ENCODE measurements at regions not wholly inside any gene's neighbourhood (a gene's known extent, or its start where the extent isn't known, plus 50 kb on each side); places are given as distances from the start of the nearest gene placed in this dataset.

- Histone ChIP-seq H3K9me3 (ENCODE audit: control insufficient read depth, low read length) (no peaks in the 10 kb centered on the region), H3K9ac (ENCODE audit: low read length) (no peak overlapping the region), H3K27me3 (ENCODE audit: control insufficient read depth, insufficient read depth, low read length) (no peaks in the 10 kb centered on the region), H3K36me3 (ENCODE audit: control insufficient read depth, insufficient read depth, low read length) (no peaks in the 10 kb centered on the region), H3K4me1 (ENCODE audit: control insufficient read depth, insufficient read depth, low read length) (no peaks in the 10 kb centered on the region), H3K4me3 (ENCODE audit: low read length) (no peak overlapping the region)
Observed at GRCh38 chr18:2423761-2424160, 147.5 kb downstream of the METTL4 start.

GRCh38 chr18:2424420-2424819, 146.9 kb downstream of the METTL4 start:
- H3K9me3 ChIP-seq (ENCODE audit: control insufficient read depth, low read length) = no peaks in the 10 kb centered on the region
- no peaks in the 10 kb centered on the region for H3K4me1 ChIP-seq (ENCODE audit: control insufficient read depth, insufficient read depth, low read length)
- no peak overlapping the region for H3K9ac ChIP-seq (ENCODE audit: low read length)
- H3K27me3 ChIP-seq (ENCODE audit: control insufficient read depth, insufficient read depth, low read length) = no peaks in the 10 kb centered on the region
- no peaks in the 10 kb centered on the region for H3K36me3 ChIP-seq (ENCODE audit: control insufficient read depth, insufficient read depth, low read length)
- H3K4me3 ChIP-seq (ENCODE audit: low read length) = no peak overlapping the region

GRCh38 chr18:2425426-2426317, 145.6 kb downstream of the METTL4 start:
- no peaks in the 10 kb centered on the region for H3K9me3 ChIP-seq (ENCODE audit: control insufficient read depth, low read length)
- no peak overlapping the region for H3K4me3 ChIP-seq (ENCODE audit: low read length)
- H3K27me3 ChIP-seq (ENCODE audit: control insufficient read depth, insufficient read depth, low read length) = no peaks in the 10 kb centered on the region
- H3K4me1 ChIP-seq (ENCODE audit: control insufficient read depth, insufficient read depth, low read length) = no peaks in the 10 kb centered on the region
- no peak overlapping the region for H3K9ac ChIP-seq (ENCODE audit: low read length)
- H3K36me3 ChIP-seq (ENCODE audit: control insufficient read depth, insufficient read depth, low read length) = no peaks in the 10 kb centered on the region

GRCh38 chr18:2430191-2430590, 141.1 kb downstream of the METTL4 start:
- no peak overlapping the region for H3K4me3 ChIP-seq (ENCODE audit: low read length)
- H3K9ac ChIP-seq (ENCODE audit: low read length) = no peak overlapping the region
- H3K36me3 ChIP-seq (ENCODE audit: control insufficient read depth, insufficient read depth, low read length) = no peaks in the 10 kb centered on the region
- H3K27me3 ChIP-seq (ENCODE audit: control insufficient read depth, insufficient read depth, low read length) = no peaks in the 10 kb centered on the region
- no peaks in the 10 kb centered on the region for H3K4me1 ChIP-seq (ENCODE audit: control insufficient read depth, insufficient read depth, low read length)
- H3K9me3 ChIP-seq (ENCODE audit: control insufficient read depth, low read length) = no peaks in the 10 kb centered on the region

GRCh38 chr18:2431806-2432205, 139.5 kb downstream of the METTL4 start:
- H3K4me3 ChIP-seq (ENCODE audit: low read length) = no peak overlapping the region

GRCh38 chr18:2433366-2433765, 137.9 kb downstream of the METTL4 start:
- no peaks in the 10 kb centered on the region for H3K36me3 ChIP-seq (ENCODE audit: control insufficient read depth, insufficient read depth, low read length)
- H3K4me1 ChIP-seq (ENCODE audit: control insufficient read depth, insufficient read depth, low read length) = no peaks in the 10 kb centered on the region
- H3K27me3 ChIP-seq (ENCODE audit: control insufficient read depth, insufficient read depth, low read length) = no peaks in the 10 kb centered on the region
- no peak overlapping the region for H3K4me3 ChIP-seq (ENCODE audit: low read length)
- H3K9ac ChIP-seq (ENCODE audit: low read length) = no peak overlapping the region
- no peaks in the 10 kb centered on the region for H3K9me3 ChIP-seq (ENCODE audit: control insufficient read depth, low read length)

More at GRCh38 chr18:2431806-2432205, 139.5 kb downstream of the METTL4 start:
- no peaks in the 10 kb centered on the region for H3K36me3 ChIP-seq (ENCODE audit: control insufficient read depth, insufficient read depth, low read length)
- no peaks in the 10 kb centered on the region for H3K27me3 ChIP-seq (ENCODE audit: control insufficient read depth, insufficient read depth, low read length)
- H3K9ac ChIP-seq (ENCODE audit: low read length) = no peak overlapping the region
- no peaks in the 10 kb centered on the region for H3K4me1 ChIP-seq (ENCODE audit: control insufficient read depth, insufficient read depth, low read length)
- no peaks in the 10 kb centered on the region for H3K9me3 ChIP-seq (ENCODE audit: control insufficient read depth, low read length)

GRCh38 chr18:2441544-2441943, 129.8 kb downstream of the METTL4 start:
- H3K9ac ChIP-seq (ENCODE audit: low read length) = no peak overlapping the region
- H3K9me3 ChIP-seq (ENCODE audit: control insufficient read depth, low read length) = no peaks in the 10 kb centered on the region
- no peaks in the 10 kb centered on the region for H3K36me3 ChIP-seq (ENCODE audit: control insufficient read depth, insufficient read depth, low read length)
- H3K27me3 ChIP-seq (ENCODE audit: control insufficient read depth, insufficient read depth, low read length) = no peaks in the 10 kb centered on the region
- no peaks in the 10 kb centered on the region for H3K4me1 ChIP-seq (ENCODE audit: control insufficient read depth, insufficient read depth, low read length)
- H3K4me3 ChIP-seq (ENCODE audit: low read length) = no peak overlapping the region

GRCh38 chr18:2442006-2442405, 129.3 kb downstream of the METTL4 start:
- no peaks in the 10 kb centered on the region for H3K27me3 ChIP-seq (ENCODE audit: control insufficient read depth, insufficient read depth, low read length)
- H3K4me1 ChIP-seq (ENCODE audit: control insufficient read depth, insufficient read depth, low read length) = no peaks in the 10 kb centered on the region
- no peak overlapping the region for H3K4me3 ChIP-seq (ENCODE audit: low read length)
- no peaks in the 10 kb centered on the region for H3K36me3 ChIP-seq (ENCODE audit: control insufficient read depth, insufficient read depth, low read length)
- no peak overlapping the region for H3K9ac ChIP-seq (ENCODE audit: low read length)
- H3K9me3 ChIP-seq (ENCODE audit: control insufficient read depth, low read length) = no peaks in the 10 kb centered on the region

GRCh38 chr18:2442726-2443275, 128.5 kb downstream of the METTL4 start:
- no peaks in the 10 kb centered on the region for H3K36me3 ChIP-seq (ENCODE audit: control insufficient read depth, insufficient read depth, low read length)
- no peaks in the 10 kb centered on the region for H3K9me3 ChIP-seq (ENCODE audit: control insufficient read depth, low read length)
- H3K4me1 ChIP-seq (ENCODE audit: control insufficient read depth, insufficient read depth, low read length) = no peaks in the 10 kb centered on the region

GRCh38 chr18:2444201-2444875, 127.0 kb downstream of the METTL4 start:
- no peaks in the 10 kb centered on the region for H3K27me3 ChIP-seq (ENCODE audit: control insufficient read depth, insufficient read depth, low read length)
- no peaks in the 10 kb centered on the region for H3K4me1 ChIP-seq (ENCODE audit: control insufficient read depth, insufficient read depth, low read length)
- no peak overlapping the region for H3K9ac ChIP-seq (ENCODE audit: low read length)
- no peak overlapping the region for H3K4me3 ChIP-seq (ENCODE audit: low read length)
- no peaks in the 10 kb centered on the region for H3K36me3 ChIP-seq (ENCODE audit: control insufficient read depth, insufficient read depth, low read length)
- H3K9me3 ChIP-seq (ENCODE audit: control insufficient read depth, low read length) = no peaks in the 10 kb centered on the region

More at GRCh38 chr18:2442726-2443275, 128.5 kb downstream of the METTL4 start:
- H3K27me3 ChIP-seq (ENCODE audit: control insufficient read depth, insufficient read depth, low read length) = no peaks in the 10 kb centered on the region
- H3K9ac ChIP-seq (ENCODE audit: low read length) = no peak overlapping the region
- H3K4me3 ChIP-seq (ENCODE audit: low read length) = no peak overlapping the region

GRCh38 chr18:2448565-2449151, 122.6 kb downstream of the METTL4 start:
- no peaks in the 10 kb centered on the region for H3K36me3 ChIP-seq (ENCODE audit: control insufficient read depth, insufficient read depth, low read length)
- no peaks in the 10 kb centered on the region for H3K27me3 ChIP-seq (ENCODE audit: control insufficient read depth, insufficient read depth, low read length)
- H3K4me3 ChIP-seq (ENCODE audit: low read length) = no peak overlapping the region
- no peaks in the 10 kb centered on the region for H3K4me1 ChIP-seq (ENCODE audit: control insufficient read depth, insufficient read depth, low read length)
- no peaks in the 10 kb centered on the region for H3K9me3 ChIP-seq (ENCODE audit: control insufficient read depth, low read length)
- no peak overlapping the region for H3K9ac ChIP-seq (ENCODE audit: low read length)

- Histone ChIP-seq H3K4me3 (ENCODE audit: low read length) (no peak overlapping the region), H3K36me3 (ENCODE audit: control insufficient read depth, insufficient read depth, low read length) (no peaks in the 10 kb centered on the region), H3K27me3 (ENCODE audit: control insufficient read depth, insufficient read depth, low read length) (no peaks in the 10 kb centered on the region), H3K9ac (ENCODE audit: low read length) (no peak overlapping the region), H3K9me3 (ENCODE audit: control insufficient read depth, low read length) (no peaks in the 10 kb centered on the region), H3K4me1 (ENCODE audit: control insufficient read depth, insufficient read depth, low read length) (no peaks in the 10 kb centered on the region)
Observed at GRCh38 chr18:2451556-2451955, 119.7 kb downstream of the METTL4 start.
